ENCODE measurements at regions not wholly inside any gene's neighbourhood (a gene's known extent, or its start where the extent isn't known, plus 50 kb on each side); places are given as distances from the start of the nearest gene placed in this dataset.
"Not testable (repeated sequence)": the region's sequence is repeated elsewhere in the genome, so short reads cannot be mapped to it uniquely, and the experiment has no call there.

GRCh38 chr3:162558016-162558415 is 1061.4 kb downstream of the OTOL1 start:
- no peak for DNase-seq
- H3K36me3 ChIP-seq = no peaks in the 10 kb centered on the region
- no peak overlapping the region for H3K27ac ChIP-seq (replicated peaks)
- H3K4me3 ChIP-seq = no peak overlapping the region
- intact Hi-C loops (cut with micrococcal nuclease) = no loop called here
- TF ChIP-seq CTCF (IDR thresholded peaks at IDR 0.05; ENCODE audit: borderline replicate concordance) = no peak
- no peaks in the 10 kb centered on the region for H3K9me3 ChIP-seq (replicated peaks)
- H3K27me3 ChIP-seq (ENCODE audit: low read depth) = no peaks in the 10 kb centered on the region
- no peaks in the 10 kb centered on the region for H3K4me1 ChIP-seq

DNA sequence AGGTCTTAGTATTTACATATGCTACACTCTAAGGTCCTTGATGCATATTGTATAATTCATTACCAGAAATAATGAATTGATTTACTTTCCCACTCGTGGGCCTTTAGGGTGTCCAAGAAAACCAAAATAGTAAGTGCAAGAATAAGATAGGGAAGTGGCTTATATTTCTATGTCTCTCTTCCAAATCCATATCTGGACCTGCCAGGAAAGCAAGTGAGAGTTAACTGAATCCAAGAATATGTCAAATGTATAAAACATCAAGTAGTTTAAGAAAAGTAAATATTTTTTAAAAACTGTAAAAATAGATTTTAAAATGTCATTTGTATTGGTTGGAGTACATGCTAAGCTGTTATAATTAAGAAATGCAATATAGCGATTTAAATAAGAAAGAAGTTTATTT is 1072.1 kb downstream of the OTOL1 start:
- Histone ChIP-seq H3K36me3 (no peaks in the 10 kb centered on the region), H3K27ac (replicated peaks) (no peak overlapping the region), H3K4me1 (no peaks in the 10 kb centered on the region), H3K4me3 (no peak overlapping the region), H3K27me3 (ENCODE audit: low read depth) (no peaks in the 10 kb centered on the region), H3K9me3 (replicated peaks) (no peaks in the 10 kb centered on the region)
- TF ChIP-seq CTCF (IDR thresholded peaks at IDR 0.05; ENCODE audit: borderline replicate concordance) = no peak
- intact Hi-C loops (cut with micrococcal nuclease) = no loop called here
- no peak for DNase-seq

- Histone ChIP-seq H3K9me3 (replicated peaks) (no peaks in the 10 kb centered on the region), H3K4me3 (no peak overlapping the region), H3K27me3 (ENCODE audit: low read depth) (no peaks in the 10 kb centered on the region), H3K4me1 (no peaks in the 10 kb centered on the region), H3K36me3 (no peaks in the 10 kb centered on the region), H3K27ac (replicated peaks) (no peak overlapping the region)
- no peak for TF ChIP-seq CTCF (IDR thresholded peaks at IDR 0.05; ENCODE audit: borderline replicate concordance)
- intact Hi-C loops (cut with micrococcal nuclease) = no loop called here
- DNase-seq = no peak
Observed at GRCh38 chr3:162569314-162569713, 1072.7 kb downstream of the OTOL1 start.

- H3K27me3 ChIP-seq (ENCODE audit: low read depth) = no peaks in the 10 kb centered on the region
- no peaks in the 10 kb centered on the region for H3K4me1 ChIP-seq
- H3K4me3 ChIP-seq = no peak overlapping the region
- H3K36me3 ChIP-seq = no peaks in the 10 kb centered on the region
- H3K27ac ChIP-seq (replicated peaks) = no peak overlapping the region
- TF ChIP-seq CTCF (IDR thresholded peaks at IDR 0.05; ENCODE audit: borderline replicate concordance) = no peak
- H3K9me3 ChIP-seq (replicated peaks) = no peaks in the 10 kb centered on the region
- intact Hi-C loops (cut with micrococcal nuclease) = no loop called here
- DNase-seq = no peak
Observed at GRCh38 chr3:162584986-162585385, 1088.4 kb downstream of the OTOL1 start.

DNA sequence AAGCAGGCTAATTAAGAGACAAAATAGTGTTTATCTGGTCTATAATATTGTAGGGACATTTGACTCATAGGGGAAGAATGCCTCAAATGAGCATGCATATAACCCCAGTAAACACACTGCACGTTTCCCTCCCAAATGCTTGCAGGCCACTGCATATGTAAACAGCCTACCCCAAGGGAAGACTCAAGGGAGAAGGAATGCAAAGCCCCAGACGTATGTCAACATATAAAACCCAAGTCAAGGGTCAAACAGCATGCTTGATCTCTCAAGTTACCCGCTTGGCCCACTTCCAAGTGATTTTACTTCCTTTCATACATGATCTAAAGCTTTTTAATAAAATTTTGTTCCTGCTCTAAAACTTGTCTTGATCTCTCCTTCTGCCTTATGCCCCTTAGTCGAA is 1090.0 kb downstream of the OTOL1 start:
- no peak for DNase-seq
- Histone ChIP-seq H3K27me3 (ENCODE audit: low read depth) (no peaks in the 10 kb centered on the region), H3K4me1 (no peaks in the 10 kb centered on the region), H3K9me3 (replicated peaks) (no peaks in the 10 kb centered on the region), H3K27ac (replicated peaks) (no peak overlapping the region), H3K4me3 (no peak overlapping the region), H3K36me3 (no peaks in the 10 kb centered on the region)
- no peak for TF ChIP-seq CTCF (IDR thresholded peaks at IDR 0.05; ENCODE audit: borderline replicate concordance)
- intact Hi-C loops (cut with micrococcal nuclease) = no loop called here

- intact Hi-C loops (cut with micrococcal nuclease) = no loop called here
- no peak for TF ChIP-seq CTCF (IDR thresholded peaks at IDR 0.05; ENCODE audit: borderline replicate concordance)
- no peak overlapping the region for H3K27ac ChIP-seq (replicated peaks)
- H3K9me3 ChIP-seq (replicated peaks) = peaks cover under 1% of the 10 kb centered on the region
- H3K4me3 ChIP-seq = no peak overlapping the region
- DNase-seq = no peak
- H3K27me3 ChIP-seq (ENCODE audit: low read depth) = no peaks in the 10 kb centered on the region
- H3K4me1 ChIP-seq = no peaks in the 10 kb centered on the region
- H3K36me3 ChIP-seq = no peaks in the 10 kb centered on the region
Observed at GRCh38 chr3:162597226-162597625, 1100.6 kb downstream of the OTOL1 start.

DNA sequence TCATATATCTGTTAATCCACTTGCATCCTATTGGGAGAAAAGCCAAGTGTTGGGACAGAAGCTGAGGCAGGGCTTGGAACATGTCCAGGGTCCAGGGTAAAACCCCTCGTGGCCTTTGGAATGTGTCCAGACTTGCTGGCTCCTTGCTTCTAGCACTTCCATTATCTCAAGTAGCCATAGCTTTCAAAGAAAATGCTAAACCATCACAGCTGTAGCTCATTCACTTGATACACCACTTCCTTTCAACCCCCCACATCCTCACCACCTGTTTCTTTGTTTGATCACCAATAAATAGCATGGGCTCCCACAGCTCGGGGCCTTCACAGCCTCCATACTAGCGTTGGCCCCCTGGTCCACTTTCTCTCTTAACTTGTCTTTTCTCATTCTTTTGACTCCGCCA is 1101.9 kb downstream of the OTOL1 start:
- H3K27ac ChIP-seq (replicated peaks); H3K27me3 ChIP-seq (ENCODE audit: low read depth); H3K36me3 ChIP-seq; intact Hi-C loops (cut with micrococcal nuclease); H3K4me3 ChIP-seq; DNase-seq; H3K4me1 ChIP-seq: not testable (repeated sequence)
- H3K9me3 ChIP-seq (replicated peaks) = peaks cover 13% of the 10 kb centered on the region

DNA sequence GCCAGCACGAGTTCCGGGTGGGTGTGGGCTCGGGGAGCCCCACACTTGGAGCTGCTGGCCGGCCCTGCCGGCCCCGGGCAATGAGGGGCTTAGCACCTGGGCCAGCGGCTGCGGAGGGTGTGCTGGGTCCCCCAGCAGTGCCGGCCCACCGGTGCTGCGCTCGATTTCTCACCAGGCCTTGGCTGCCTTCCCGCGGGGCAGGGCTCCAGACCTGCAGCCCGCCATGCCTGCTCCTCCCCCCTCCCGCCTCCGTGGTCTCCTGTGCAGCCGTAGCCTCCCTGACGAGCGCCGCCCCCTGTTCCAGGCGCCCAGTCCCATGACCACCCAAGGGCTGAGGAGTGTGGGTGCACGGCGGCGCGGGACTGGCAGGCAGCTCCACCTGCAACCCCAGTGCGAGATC is 1103.1 kb downstream of the OTOL1 start:
- H3K27me3 ChIP-seq (ENCODE audit: low read depth); intact Hi-C loops (cut with micrococcal nuclease); H3K27ac ChIP-seq (replicated peaks); H3K36me3 ChIP-seq; DNase-seq; H3K4me3 ChIP-seq; H3K4me1 ChIP-seq: not testable (repeated sequence)
- peaks cover 18% of the 10 kb centered on the region for H3K9me3 ChIP-seq (replicated peaks)
